Upper lobe of left lung (tissue), 4 donors: ENCODE measurements at regions not wholly inside any gene's neighbourhood (a gene's known extent, or its start where the extent isn't known, plus 50 kb on each side); places are given as distances from the start of the nearest gene placed in this dataset.

Experiments used
- CTCF ChIP-seq, 6 experiments: fragments of 450-650 bp in 4 of 6; fragments of 200-600 bp in 2 of 6; sonication (generic) in 2 of 6; IDR thresholded peaks; one replicate each; pipeline ENCODE4 v1.5.1; 2016 to 2019; ENCODE audit warnings: antibody characterized with exemption in 6 of 6
- EP300 ChIP-seq, 4 donors: sonication (generic); formaldehyde crosslinking; IDR thresholded peaks; one replicate each; pipeline ENCODE4 v1.5.1; 2017; ENCODE audit warnings: antibody characterized with exemption in 4 of 4, control low read depth in 2 of 4

GRCh38 chr6:169020821-169021220 lies 232.8 kb downstream of the THBS2 start:
- TF ChIP-seq EP300 (IDR thresholded peaks at IDR 0.05) (no peak), CTCF (IDR thresholded peaks at IDR 0.05) (no peak)
